Left kidney (tissue), 1 donor: ENCODE measurements at regions not wholly inside any gene's neighbourhood (a gene's known extent, or its start where the extent isn't known, plus 50 kb on each side); places are given as distances from the start of the nearest gene placed in this dataset.
"Not testable (repeated sequence)": the region's sequence is repeated elsewhere in the genome, so short reads cannot be mapped to it uniquely, and the experiment has no call there.

Experiments
- DNase-seq: peaks from one replicate; pipeline ENCODE4 v3.0.0-alpha.2; 2013

DNA sequence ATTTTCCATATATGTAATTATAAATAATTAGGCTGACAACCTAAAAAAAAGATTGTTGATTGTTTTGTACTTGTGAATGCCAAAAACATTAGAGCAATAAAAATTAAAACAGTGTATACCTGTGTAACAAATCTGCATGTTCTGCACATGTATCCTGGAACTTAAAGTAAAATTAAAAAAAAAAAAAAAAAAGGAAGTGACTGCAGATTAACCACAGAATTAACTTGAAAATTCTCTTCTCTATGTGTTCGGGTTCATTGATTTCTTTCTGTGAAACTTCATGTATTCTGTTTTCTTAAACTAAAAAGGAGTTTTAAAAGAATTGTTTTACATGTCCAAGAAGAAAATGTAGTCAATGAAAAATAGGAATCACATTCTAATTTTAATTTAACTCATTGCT, 95.7 kb downstream of the FASLG start:
- no peak for DNase-seq

DNA sequence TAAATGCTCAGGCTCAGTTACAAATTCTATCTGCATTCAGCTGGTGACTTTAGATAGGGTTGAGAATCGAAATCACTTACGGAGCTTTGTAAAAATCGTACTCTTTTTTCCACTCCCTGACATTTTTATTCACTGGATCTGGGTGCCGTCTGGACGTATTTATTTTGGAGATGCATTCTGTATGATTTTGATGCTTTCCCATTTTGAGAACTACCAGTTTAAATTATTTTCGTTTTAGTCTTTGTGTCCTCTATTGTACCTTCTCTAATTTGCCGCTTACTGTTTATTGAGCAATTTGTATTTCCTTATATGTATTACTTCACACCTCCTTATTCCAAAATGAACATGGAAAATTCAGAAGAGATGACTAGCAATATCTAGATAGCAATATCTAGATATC, 96.2 kb downstream of the FASLG start:
- no peak for DNase-seq

DNA sequence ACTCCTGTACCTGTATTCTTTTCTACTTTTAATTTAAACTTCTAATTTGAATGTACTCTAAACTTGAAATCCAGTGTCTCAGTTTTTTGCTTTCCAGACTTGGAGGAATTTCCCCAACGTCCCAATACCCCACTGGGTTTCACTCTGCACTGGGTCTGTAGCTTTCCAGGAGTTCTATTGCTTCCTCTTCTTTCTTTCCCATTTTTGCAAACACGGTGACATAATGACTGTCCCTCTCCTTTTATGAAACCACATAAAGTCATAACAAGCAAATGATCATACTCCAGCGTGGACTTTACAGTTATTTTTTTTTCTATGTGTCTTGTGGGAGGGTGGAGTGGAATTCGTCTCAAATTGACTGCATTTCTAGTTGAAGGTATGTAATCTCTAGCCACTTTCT, 97.1 kb downstream of the FASLG start:
- DNase-seq = no peak

DNA sequence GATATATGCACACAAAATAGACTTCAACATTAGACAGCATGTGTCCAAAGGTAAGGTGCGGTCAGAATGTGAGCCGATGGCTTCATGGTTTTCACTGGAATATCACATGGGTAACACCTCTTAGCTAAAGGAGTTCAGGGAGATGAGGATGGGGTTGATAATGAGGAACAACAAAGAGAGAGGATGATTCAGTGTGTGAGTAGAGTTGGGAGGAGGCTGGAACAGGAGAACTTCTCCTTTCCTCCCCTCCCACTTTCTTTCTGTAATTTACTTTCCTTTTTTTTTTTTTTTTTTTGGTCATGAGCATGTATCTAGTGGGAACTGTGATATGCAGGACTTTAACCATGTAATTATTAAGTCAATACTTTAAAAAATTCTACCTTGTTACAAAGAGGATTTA, 99.4 kb downstream of the FASLG start:
- no peak for DNase-seq

DNA sequence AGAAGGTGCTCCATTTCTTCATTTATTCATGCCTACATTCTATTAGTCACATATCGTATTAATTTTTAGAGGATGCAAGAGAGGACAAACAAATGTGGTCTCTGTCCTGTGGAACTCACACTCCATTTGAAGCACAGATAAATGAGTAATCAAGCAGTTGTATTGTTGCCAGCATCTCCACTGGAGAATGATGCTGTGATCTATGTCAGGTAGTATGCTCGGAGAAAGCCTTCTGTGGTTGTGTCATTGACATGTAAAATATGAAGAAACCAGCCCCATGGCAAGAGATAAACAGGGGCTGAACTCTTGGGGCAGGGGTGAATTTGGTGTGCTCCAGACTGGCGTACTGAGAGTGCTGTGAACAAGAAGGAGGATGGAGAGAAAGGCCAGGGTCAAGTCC, 101.2 kb downstream of the FASLG start:
- DNase-seq = no peak

DNA sequence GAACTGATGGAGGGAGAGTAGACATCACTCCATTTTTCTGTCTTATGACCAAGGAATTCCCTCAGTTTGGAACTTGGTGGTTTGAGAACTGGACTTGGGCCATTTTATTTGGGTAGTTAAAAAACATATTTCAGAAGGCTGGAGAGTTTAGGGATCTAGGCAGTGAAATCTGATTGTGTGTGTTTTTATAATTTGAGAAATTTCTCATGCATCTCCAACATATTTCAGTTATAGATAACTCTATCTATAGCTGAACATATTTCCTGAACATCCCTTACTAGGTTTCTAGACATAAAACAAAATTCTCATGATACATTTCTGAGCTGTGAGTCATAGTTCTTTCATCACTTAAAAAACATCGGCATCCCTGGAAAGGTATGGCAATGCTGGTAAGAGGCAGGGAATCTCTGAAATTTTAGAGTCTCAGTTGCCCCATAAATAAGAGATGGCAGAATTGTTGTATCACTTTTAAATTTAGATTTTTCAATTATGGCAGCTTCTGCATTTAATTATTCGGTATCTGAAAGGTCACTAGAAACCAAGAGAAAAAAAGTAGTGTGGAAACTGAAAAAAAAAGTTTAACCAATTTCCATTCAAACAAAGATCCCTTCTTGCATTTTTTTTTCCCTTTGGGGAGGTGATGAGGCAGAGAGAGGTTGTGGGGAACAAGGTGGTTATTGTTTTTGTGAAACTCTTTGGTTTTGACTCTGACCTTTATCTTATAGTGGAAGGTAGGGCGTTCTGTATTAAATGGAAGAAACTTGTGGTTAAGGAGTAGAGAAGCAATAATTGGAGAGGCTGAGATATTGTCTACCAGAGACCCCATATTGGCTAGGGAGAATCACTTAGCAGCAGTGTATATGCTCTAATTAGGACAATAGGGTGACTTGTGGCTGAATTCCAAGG, 102.9 kb downstream of the FASLG start:
- DNase-seq = no peak

DNA sequence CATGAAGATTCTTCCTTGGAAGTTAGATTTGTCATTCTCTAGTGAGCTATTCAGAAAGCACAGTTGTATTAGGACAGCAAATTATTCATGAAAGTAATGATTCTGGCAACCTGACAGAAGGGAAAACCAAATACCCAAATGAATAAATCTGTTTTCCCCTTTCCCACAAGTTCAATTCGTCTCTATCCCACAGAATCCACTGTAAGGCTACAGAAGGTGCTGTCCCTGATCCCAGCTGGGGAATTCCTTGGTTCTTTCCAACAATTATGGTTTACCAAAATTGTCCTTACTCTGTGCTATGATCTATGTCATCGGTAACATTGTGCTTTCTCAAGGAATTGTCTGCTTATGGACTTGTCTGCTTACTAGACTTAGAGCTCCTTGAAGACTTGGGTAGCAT, 104.2 kb downstream of the FASLG start:
- no peak for DNase-seq

DNA sequence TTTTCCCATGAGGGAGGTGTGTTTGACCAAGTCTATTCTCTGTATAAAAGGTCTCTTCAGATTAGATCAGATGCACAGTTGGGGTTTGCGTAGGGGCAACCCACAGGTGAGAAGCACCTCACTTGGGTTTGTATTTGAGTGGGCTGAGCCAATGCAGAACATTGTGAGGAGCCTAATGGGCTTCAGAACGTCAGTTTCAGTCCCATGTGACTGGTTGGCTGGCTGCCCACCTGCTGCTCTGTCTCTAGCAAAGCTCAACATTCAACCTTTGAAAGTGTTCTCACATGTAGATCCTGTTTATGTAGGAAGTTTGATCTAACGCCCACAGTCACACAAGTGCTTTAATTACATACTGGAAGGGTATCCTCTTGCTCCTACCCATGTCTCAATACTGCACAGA, 105.5 kb downstream of the FASLG start:
- DNase-seq = no peak

DNA sequence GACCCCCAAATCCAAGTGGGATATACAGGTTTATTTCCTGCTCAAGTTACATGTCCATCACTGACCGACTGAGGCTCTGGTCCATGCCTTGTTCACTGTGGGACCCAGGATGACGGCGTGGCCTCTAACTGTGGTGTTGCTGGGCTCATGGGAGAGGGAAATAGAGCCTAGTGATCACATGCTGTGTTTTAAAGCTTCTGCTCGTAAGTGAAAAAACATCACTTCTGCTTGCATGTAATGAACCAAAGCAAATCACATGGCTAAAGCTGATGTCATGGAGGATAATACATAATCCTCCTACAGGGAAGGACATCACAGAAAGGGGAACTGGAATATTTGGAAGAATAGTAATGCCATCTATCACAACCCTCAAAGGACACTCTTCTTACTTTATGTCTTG, 107.6 kb downstream of the FASLG start:
- no peak for DNase-seq

DNA sequence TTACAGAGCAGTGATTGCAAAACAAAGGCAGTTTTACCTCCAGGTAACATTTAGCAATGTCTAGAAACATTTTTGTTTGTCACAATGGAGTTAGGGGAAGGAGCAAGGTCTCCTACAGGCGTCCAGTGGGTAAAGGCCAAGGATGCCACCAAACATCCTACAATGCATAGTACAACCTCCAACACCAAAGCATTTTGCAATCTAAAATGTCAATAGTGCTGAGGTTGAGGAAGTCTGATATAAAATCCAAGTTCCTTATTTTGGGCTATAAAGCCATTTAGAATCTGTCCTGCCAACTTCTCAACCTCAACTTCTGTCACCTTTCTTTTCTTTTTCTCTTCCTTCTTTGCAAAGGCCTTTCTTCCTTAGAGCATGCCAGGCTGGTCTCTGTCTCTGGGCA, 111.2 kb downstream of the FASLG start:
- DNase-seq = no peak

DNA sequence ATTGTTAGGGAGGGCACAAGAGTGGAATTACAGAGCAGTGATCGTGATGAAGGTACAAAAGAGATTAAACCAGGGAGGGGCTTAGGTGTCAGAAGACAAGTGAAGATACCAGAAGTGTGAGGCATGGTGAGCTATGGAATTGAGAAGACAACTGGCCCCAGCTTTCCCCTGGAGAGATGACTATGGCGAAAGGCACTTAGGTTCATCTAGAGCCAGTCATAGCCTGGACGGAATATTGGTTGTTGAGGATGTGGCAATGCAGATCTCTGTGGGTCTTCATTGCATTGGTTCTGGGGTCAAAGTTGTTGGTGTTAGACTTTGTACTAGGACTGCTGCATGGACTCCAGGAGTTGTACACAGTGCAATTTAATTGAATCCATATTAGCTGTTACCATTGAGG, 115.7 kb downstream of the FASLG start:
- no peak for DNase-seq

DNA sequence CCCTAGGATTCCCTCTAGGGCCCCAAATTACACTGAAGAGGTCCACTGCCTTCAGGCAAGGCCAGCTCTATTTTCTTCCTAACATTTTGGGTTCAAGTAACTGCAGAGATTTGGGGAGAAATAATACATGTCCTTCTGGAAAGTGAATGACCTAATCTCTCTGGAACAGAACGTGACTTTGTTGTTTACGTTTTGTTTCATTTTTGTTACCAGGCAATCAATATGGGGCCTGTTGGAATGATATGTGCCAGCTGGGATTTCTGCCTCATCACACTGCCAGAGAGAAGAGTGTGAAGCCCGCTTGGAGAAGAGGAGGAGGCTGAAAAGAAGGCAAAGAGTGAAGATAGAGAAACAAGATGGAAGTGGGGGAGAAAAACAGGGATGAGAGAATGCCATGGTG, 116.7 kb downstream of the FASLG start:
- no peak for DNase-seq

DNA sequence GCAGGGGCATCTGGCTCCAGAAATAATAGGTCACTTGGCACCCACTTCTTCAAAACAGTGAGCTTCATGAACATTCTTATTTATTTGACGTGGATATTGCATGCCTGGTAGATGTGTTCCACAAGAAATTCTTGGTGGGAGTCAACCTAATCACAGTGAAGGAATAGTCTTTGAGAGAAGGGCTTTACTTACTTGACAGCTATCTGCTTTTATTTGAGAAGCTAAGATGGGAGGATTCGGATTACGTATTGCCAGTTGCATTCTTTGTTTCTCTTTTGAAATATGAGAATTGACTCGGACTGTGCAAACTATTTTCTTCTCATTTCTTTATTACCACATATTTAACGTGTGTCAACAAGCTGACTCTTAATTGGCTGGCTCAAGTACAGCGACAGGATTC, 117.2 kb downstream of the FASLG start:
- DNase-seq = no peak

DNA sequence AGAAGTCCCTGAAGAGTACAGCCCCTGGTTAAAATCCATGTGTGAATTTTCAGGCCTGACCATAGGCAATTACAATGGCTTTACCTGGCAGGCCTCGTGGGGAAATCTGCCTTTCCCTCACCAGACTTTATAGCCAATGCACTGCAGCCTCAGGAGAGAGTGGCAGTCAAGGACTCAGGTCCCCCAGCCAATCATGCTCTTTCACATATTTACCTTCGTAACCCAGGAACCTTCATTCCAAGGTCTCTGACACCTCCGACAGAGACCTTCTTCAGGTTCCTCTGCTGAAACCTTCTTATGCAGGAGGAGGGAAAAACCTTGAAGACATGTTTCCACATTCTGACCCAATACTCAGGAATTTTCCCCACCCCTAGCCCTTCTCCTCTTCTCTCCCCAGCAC, 118.9 kb downstream of the FASLG start:
- no peak for DNase-seq

DNA sequence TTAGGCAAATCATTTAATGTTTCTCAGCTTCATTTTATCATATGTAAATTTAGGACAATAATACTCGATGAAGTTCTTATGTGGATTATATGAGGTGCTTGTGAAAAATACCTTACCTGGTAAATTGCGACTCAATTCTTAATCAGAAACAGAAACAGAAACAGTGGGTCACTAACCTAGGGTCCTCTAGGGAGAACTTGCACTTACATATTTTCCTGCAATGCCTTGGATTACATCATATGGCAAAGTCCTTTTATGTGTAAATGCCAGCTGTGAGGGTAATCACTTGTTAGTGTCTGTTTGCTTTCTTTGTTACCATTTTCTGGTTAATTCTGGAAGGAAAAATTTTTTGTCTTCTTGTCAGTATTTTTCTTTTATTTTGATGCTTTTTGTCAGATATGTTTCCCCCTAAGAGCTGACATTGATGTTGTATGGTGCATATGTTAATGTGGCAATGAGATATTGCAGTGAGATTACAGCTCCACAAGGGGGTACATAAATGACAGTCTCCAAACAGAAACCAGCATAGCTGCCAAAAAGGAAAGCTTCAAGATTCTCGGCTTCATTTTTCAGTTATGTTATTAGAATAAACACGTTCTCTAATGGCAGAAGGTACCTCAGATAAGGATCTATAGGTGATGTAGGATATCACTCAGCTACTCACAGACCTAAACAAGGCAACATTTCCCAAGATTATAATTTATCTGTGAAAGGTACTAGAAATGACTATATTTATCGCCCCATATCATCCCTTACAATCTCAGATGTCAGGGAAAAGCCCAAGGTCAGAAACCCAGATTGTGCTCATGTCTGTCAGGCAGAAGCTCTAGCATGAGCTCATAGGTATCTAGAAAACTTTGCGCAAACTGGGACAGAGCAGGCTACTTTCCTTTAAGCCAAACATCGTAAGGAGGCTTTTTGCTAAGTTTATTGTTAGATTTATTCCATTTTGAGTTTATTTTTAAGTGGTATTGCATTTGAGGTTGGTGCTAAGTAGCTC, 119.9 kb downstream of the FASLG start:
- DNase-seq = no peak

DNA sequence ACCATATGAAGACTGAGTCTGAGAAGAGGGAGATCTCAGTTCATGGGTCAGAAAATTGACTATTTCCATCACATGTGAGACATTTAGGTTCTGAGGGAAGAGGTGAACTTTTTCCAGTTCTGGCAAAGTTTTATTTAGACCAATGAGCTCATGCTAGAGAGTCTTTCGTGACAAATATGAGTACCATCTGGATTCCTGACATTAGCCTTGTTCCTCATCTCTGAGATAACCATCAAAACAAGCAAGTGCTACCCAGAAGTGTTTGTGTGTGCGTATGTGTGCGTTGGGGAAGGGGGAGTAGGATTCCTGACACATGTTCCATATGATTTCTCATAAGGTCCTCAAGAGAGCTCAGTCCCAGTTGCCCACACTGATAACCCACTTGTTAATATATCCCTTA, 120.6 kb downstream of the FASLG start:
- no peak for DNase-seq

DNA sequence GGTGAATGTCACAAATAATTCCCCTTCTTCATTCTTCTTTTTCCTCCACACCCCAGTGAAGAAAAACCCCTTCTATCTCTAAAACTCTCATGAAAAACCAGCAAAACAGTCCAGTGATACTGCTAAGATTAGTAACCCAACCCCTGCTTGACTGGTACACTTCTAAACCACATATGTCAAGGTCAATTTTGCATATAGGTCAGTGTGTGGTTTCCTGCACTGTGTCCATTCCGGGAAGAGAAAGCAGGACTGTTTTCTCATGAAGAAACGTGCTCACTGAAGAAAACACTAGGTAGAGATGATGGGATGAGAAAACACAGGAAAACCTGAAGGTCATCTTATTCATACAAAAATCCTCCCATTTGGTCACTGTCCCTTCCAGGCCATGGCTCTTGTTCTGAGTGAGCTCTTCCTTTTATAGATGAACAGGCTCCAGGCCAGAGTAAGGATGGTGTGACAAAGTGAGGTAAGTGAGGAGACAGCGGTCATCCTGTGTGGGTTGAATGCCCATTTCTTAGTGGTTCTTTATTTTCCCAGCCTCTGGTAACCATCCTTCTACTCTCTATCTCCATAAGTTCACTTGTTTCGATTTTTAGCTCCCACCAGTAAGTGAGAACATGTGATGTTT, 122.7 kb downstream of the FASLG start:
- DNase-seq = no peak

DNA sequence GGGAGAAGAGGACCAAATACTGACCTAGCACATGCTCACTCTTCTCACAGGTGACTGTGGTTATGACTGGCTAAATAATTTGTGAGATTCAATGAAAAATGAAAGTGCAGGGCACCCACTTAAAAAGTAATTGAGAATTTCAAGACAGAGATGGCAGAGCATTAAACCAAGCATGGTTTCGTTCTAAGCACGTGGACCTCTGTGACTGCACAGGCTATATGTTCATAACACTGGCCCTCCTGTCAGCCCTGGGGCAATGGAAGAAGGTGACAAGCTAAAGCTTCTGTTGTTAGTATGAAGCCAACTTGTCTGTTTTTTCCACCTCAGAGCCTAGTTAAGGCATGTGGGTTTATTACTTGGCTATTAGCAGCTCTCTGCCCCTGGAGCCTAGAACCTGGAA, 130.9 kb downstream of the FASLG start:
- no peak for DNase-seq

DNA sequence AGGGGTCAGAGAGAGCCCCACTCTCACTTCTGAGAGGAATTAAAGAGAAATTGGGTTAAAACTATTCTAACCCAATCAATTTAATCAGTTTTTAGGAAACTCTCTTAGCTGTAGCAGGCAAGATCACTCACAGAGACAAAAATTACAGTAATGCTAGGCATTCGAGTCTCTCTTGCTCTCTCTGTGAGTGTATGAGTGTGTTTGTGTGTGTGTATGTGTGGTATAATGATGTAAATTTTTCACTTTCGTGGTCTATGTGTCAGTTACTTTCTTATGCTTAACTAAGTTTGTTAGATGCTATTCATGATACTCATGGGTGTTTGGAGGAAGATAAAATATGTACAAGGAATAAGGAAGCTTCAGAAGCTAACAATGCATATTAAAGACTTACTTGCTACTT, 131.3 kb downstream of the FASLG start:
- no peak for DNase-seq

DNA sequence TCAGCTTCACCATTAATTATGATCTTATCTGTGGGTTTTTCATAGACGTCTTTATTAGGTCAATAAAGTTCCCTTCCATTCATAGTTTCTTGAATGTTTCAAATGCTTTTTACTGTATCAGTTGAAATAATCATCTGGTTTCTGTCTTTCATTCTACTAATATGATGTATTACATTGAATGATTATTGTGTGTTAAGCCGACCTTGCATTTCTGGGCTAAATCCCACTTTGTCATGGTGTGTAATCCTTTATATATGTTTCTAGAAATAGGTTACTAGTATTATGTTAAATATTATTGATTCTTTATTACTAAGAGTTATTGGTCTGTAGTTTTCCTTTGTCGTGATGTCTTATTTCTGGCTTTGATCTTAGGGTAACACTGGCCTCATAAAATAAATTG, 134.9 kb downstream of the FASLG start:
- DNase-seq = no peak

DNA sequence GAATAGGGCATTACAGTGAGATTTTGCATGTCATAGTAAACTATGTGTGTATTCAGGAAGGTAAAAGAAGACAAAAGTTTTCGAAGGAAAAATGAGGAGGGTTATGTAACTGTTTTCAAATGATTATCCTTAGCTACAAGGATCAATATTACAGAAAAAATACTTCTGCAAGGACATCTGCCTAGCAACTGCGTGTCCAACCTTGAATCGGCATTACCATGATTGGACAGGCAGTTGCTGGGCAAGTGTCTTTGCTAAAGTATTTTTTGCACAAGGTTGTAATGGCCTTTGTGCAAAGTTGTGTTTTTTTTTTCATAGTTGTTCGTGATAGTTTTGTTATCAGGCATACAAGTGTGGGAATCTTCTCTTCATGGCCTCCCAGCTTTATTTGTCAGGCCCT, 136.8 kb downstream of the FASLG start:
- no peak for DNase-seq

DNA sequence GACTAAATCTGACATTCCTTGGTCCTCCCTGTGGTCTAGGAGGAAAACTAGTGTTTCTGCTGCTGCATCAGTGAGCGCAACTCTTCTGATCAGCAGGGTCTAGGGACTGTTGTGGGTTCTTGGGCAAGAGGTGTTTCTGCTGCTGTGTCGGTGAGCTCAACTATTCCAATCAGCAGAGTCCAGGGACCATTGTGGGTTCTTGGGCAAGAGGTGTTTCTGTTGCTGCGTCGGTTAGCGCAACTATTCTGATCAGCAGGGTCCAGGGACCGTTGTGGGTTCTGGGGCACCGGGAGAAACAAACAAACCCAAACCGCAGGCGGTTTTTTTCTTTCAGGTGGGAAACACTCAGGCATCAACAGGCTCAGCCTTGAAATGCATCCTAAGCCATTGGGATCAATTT, 140.9 kb downstream of the FASLG start:
- DNase-seq = not testable (repeated sequence)
